Gastrocnemius medialis (tissue), 4 donors: ENCODE measurements at regions not wholly inside any gene's neighbourhood (a gene's known extent, or its start where the extent isn't known, plus 50 kb on each side); places are given as distances from the start of the nearest gene placed in this dataset.

Experiments used
- POLR2A ChIP-seq, 2 donors: fragments of 450-650 bp; IDR thresholded peaks; one replicate each; pipeline ENCODE4 v1.6.1; 2017; ENCODE audit warnings: antibody characterized with exemption in 2 of 2, mild to moderate bottlenecking in 2 of 2, moderate library complexity in 2 of 2
- TF ChIP-seq, protein P1 (sequence below), 5 experiments: fragments of 450-650 bp in 3 of 5; fragments of 200-600 bp in 2 of 5; sonication (generic) in 2 of 5; IDR thresholded peaks in 4 of 5; conservative IDR thresholded peaks in 1 of 5; 1 replicate in 4 of 5; 2 replicates in 1 of 5; pipeline ENCODE4 v1.5.1; 2016 to 2019; ENCODE audit warnings: antibody characterized with exemption in 5 of 5, mild to moderate bottlenecking in 3 of 5, moderate library complexity in 3 of 5

DNA sequence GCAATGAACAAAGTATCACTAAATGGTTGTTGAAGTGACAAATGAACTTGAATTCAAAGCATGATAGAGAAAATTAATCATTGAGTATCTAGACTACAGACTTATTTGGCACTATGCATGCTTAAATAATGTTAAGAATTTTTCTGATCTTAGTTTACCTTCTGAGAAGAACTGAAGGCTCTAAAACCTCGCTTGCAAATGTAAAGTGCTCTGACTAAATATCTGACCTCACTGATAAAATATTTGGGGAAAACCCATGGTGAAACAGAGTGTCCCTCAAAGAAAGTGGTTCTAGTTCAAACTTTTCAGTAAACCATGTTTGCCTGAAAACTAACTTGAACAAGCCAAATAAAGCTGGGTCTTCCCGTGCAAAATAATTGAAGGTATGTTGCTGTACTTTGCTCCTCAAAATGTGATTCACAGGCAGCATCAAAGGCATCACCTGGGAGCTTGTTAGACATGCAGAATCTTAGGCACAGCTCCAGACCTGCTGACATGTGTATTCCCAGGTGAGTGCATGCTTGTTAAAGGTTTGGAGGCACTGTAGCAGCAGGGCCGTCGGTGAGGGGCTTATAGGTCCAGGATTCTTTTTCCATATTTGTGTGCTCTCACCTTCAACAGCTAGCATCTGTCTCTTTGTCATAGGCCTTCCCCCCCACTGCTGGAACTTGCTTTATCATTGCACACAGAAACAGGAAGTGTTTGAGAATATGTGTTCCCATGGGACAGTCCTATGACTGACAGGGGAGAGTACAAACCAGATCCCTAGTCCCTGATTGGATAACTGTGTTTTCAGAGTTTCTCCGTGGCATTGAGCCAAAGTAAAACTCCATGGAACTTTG is 524.2 kb upstream of the LMCD1 start:
- TF ChIP-seq, protein P1, sequence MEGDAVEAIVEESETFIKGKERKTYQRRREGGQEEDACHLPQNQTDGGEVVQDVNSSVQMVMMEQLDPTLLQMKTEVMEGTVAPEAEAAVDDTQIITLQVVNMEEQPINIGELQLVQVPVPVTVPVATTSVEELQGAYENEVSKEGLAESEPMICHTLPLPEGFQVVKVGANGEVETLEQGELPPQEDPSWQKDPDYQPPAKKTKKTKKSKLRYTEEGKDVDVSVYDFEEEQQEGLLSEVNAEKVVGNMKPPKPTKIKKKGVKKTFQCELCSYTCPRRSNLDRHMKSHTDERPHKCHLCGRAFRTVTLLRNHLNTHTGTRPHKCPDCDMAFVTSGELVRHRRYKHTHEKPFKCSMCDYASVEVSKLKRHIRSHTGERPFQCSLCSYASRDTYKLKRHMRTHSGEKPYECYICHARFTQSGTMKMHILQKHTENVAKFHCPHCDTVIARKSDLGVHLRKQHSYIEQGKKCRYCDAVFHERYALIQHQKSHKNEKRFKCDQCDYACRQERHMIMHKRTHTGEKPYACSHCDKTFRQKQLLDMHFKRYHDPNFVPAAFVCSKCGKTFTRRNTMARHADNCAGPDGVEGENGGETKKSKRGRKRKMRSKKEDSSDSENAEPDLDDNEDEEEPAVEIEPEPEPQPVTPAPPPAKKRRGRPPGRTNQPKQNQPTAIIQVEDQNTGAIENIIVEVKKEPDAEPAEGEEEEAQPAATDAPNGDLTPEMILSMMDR (IDR thresholded peaks at IDR 0.05 in 4 of 5, conservative IDR thresholded peaks at IDR 0.05 in 1 of 5), result no peak
- TF ChIP-seq POLR2A (IDR thresholded peaks at IDR 0.05), result no peak
